HG03342 (cell line): ENCODE measurements at regions not wholly inside any gene's neighbourhood (a gene's known extent, or its start where the extent isn't known, plus 50 kb on each side); places are given as distances from the start of the nearest gene placed in this dataset.

Source experiments
- ATAC-seq: cut with Tn5 transposase; IDR thresholded peaks from one replicate; pipeline ENCODE4 v1.9.1; 2021; ENCODE audit warnings: mild to moderate bottlenecking, moderate library complexity; ENCODE audit not compliant: unreplicated experiment

GRCh38 chr9:27625751-27626150 is 52.5 kb upstream of the C9orf72 start:
- no peak for ATAC-seq

GRCh38 chr9:27626244-27627187 is 53.2 kb upstream of the C9orf72 start:
- ATAC-seq: no peak

- no peak for ATAC-seq
Observed at GRCh38 chr9:27627188-27627564, 53.9 kb upstream of the C9orf72 start.

GRCh38 chr9:27628311-27628710 is 55.0 kb upstream of the C9orf72 start:
- ATAC-seq: no peak

- ATAC-seq: no peak
Observed at GRCh38 chr9:27629425-27629824, 56.1 kb upstream of the C9orf72 start.

GRCh38 chr9:27632254-27632653 is 59.0 kb upstream of the C9orf72 start:
- no peak for ATAC-seq

- ATAC-seq: no peak
Observed at GRCh38 chr9:27633764-27634163, 60.5 kb upstream of the C9orf72 start.

GRCh38 chr9:27634879-27635278 is 61.6 kb upstream of the C9orf72 start:
- ATAC-seq: peak; percentile 81

GRCh38 chr9:27638716-27639115 is 65.4 kb upstream of the C9orf72 start:
- ATAC-seq: no peak

GRCh38 chr9:27645161-27645840 is 72.0 kb upstream of the C9orf72 start:
- no peak for ATAC-seq

- no peak for ATAC-seq
Observed at GRCh38 chr9:27653246-27653645, 80.0 kb upstream of the C9orf72 start.

GRCh38 chr9:27653957-27654356 is 80.7 kb upstream of the C9orf72 start:
- no peak for ATAC-seq

GRCh38 chr9:27654629-27655285 is 81.5 kb upstream of the C9orf72 start:
- ATAC-seq: no peak

- no peak for ATAC-seq
Observed at GRCh38 chr9:27655441-27655840, 82.2 kb upstream of the C9orf72 start.

- ATAC-seq: no peak
Observed at GRCh38 chr9:27659001-27659400, 85.7 kb upstream of the C9orf72 start.

GRCh38 chr9:27659571-27659970 is 86.3 kb upstream of the C9orf72 start:
- ATAC-seq: no peak

- ATAC-seq: no peak
Observed at GRCh38 chr9:27660148-27660547, 86.9 kb upstream of the C9orf72 start.

- no peak for ATAC-seq
Observed at GRCh38 chr9:27663526-27663925, 90.2 kb upstream of the C9orf72 start.

- no peak for ATAC-seq
Observed at GRCh38 chr9:27664121-27664779, 91.0 kb upstream of the C9orf72 start.

- no peak for ATAC-seq
Observed at GRCh38 chr9:27665136-27665535, 91.9 kb upstream of the C9orf72 start.

GRCh38 chr9:27668280-27668679 is 95.0 kb upstream of the C9orf72 start:
- ATAC-seq: no peak
